CD14-positive monocyte (primary cell): ENCODE measurements at regions not wholly inside any gene's neighbourhood (a gene's known extent, or its start where the extent isn't known, plus 50 kb on each side); places are given as distances from the start of the nearest gene placed in this dataset.

Experiments
- DNase-seq, 3 donors: peaks; one replicate each; pipeline ENCODE4 v3.0.0-alpha.2; 2011 to 2022
- H2AFZ ChIP-seq: 2 replicates; pipeline ENCODE4 v1.6.0; 2012; ENCODE audit warnings: mild to moderate bottlenecking, low read depth, low read length, inconsistent platforms; ENCODE audit not compliant: insufficient read depth, poor library complexity, severe bottlenecking
- H3K27ac ChIP-seq, 2 donors: 1 replicate in 1 of 2; 2 replicates in 1 of 2; pipeline ENCODE4 v1.5.1; 2012 to 2013; ENCODE audit warnings: low read length in 2 of 2, control low read depth in 1 of 2, inconsistent platforms in 1 of 2, low read depth in 1 of 2, mild to moderate bottlenecking in 1 of 2
- H3K27me3 ChIP-seq, 2 donors: one replicate each; pipeline versions ENCODE4 v1.6.0 to v1.6.1; 2011 to 2013; ENCODE audit warnings: low read length in 2 of 2; ENCODE audit not compliant: control insufficient read depth in 2 of 2, insufficient read depth in 2 of 2
- H3K36me3 ChIP-seq, 2 donors: replicated peaks in 1 of 2; 1 replicate in 1 of 2; 2 replicates in 1 of 2; pipeline versions ENCODE4 v1.5.1 to v1.6.1; 2012 to 2013; ENCODE audit warnings: low read length in 2 of 2, control low read depth in 1 of 2, inconsistent platforms in 1 of 2, mild to moderate bottlenecking in 1 of 2; ENCODE audit not compliant: insufficient read depth in 2 of 2, control insufficient read depth in 1 of 2
- H3K4me1 ChIP-seq, 2 donors: 1 replicate in 1 of 2; 2 replicates in 1 of 2; pipeline versions ENCODE4 v1.5.1 to v1.6.1; 2012 to 2013; ENCODE audit warnings: low read length in 2 of 2, control low read depth in 1 of 2, inconsistent platforms in 1 of 2, mild to moderate bottlenecking in 1 of 2, moderate library complexity in 1 of 2; ENCODE audit not compliant: insufficient read depth in 2 of 2, control insufficient read depth in 1 of 2
- H3K4me2 ChIP-seq: replicated peaks from 2 replicates; pipeline ENCODE3; 2012; ENCODE audit warnings: low read length, moderate library complexity, mild to moderate bottlenecking; ENCODE audit not compliant: poor library complexity, severe bottlenecking; ENCODE audit errors: extremely low read depth
- H3K4me3 ChIP-seq, 3 experiments: fragments of 200-600 bp in 1 of 3; sonication (generic) in 1 of 3; replicated peaks in 1 of 3; 1 replicate in 2 of 3; 2 replicates in 1 of 3; pipeline ENCODE4 v1.5.1; 2011 to 2013; ENCODE audit warnings: low read length in 3 of 3, mild to moderate bottlenecking in 3 of 3, control low read depth in 2 of 3, low read depth in 2 of 3, inconsistent platforms in 1 of 3, moderate library complexity in 1 of 3
- H3K79me2 ChIP-seq: 2 replicates; pipeline ENCODE4 v1.6.0; 2012; ENCODE audit warnings: mild to moderate bottlenecking, control low read depth, inconsistent platforms, low read length, moderate library complexity; ENCODE audit not compliant: insufficient read depth
- H3K9ac ChIP-seq: 2 replicates; pipeline ENCODE4 v1.6.0; 2017; ENCODE audit warnings: low read length, mild to moderate bottlenecking; ENCODE audit not compliant: insufficient read depth, poor library complexity, severe bottlenecking
- H3K9me3 ChIP-seq, 2 donors: replicated peaks in 1 of 2; 1 replicate in 1 of 2; 2 replicates in 1 of 2; pipeline versions ENCODE4 v1.5.1 to v1.6.1; 2012 to 2013; ENCODE audit warnings: low read length in 2 of 2, control low read depth in 1 of 2; ENCODE audit not compliant: control insufficient read depth in 1 of 2, insufficient read depth in 1 of 2
- H4K20me1 ChIP-seq: 2 replicates; pipeline ENCODE4 v1.6.0; 2012; ENCODE audit warnings: mild to moderate bottlenecking, low read length, control low read depth, moderate library complexity; ENCODE audit not compliant: insufficient read depth
- H3K27ac Mint-ChIP-seq, 7 donors: one replicate each; pipeline ENCODE4 v1.8.0; 2020; ENCODE audit warnings: mild to moderate bottlenecking in 7 of 7, mixed read lengths in 7 of 7, moderate library complexity in 6 of 7, inconsistent platforms in 2 of 7
- H3K27me3 Mint-ChIP-seq, 3 donors: one replicate each; pipeline ENCODE4 v1.8.0; 2021 to 2022; ENCODE audit warnings: low read depth in 3 of 3, mild to moderate bottlenecking in 3 of 3, mixed read lengths in 3 of 3, moderate library complexity in 3 of 3, inconsistent platforms in 1 of 3
- H3K36me3 Mint-ChIP-seq, 2 donors: one replicate each; pipeline ENCODE4 v1.8.0; 2020; ENCODE audit warnings: mixed read lengths in 2 of 2, inconsistent platforms in 1 of 2, mild to moderate bottlenecking in 1 of 2
- H3K4me1 Mint-ChIP-seq: one replicate; pipeline ENCODE4 v1.8.0; 2020; ENCODE audit warnings: mild to moderate bottlenecking, mixed read lengths
- H3K4me3 Mint-ChIP-seq, 2 donors: one replicate each; pipeline ENCODE4 v1.8.0; 2020; ENCODE audit warnings: mild to moderate bottlenecking in 2 of 2, mixed read lengths in 2 of 2, moderate library complexity in 1 of 2
- H3K9me3 Mint-ChIP-seq, 7 donors: one replicate each; pipeline ENCODE4 v1.8.0; 2020 to 2022; ENCODE audit warnings: mixed read lengths in 7 of 7, mild to moderate bottlenecking in 6 of 7, moderate library complexity in 6 of 7, inconsistent platforms in 2 of 7
- WGBS: methylation state at CpG from one replicate; pipeline ENCODE4 v1.1.5; 2013; ENCODE audit warnings: missing lambda C conversion rate; ENCODE audit not compliant: insufficient coverage; 5-methylcytosine and 5-hydroxymethylcytosine counted together
- intact Hi-C, 2 donors: fragments of 100-400 bp; cut with micrococcal nuclease; formaldehyde crosslinking; loops; one replicate each; pipeline versions ENCODE4 v1.15.0 to v1.15.1; 2023
- TF ChIP-seq, protein P1 (sequence below): fragments of 200-600 bp; IDR thresholded peaks from one replicate; pipeline ENCODE4 v1.8.0; 2022; ENCODE audit warnings: antibody characterized with exemption, mild to moderate bottlenecking

DNA sequence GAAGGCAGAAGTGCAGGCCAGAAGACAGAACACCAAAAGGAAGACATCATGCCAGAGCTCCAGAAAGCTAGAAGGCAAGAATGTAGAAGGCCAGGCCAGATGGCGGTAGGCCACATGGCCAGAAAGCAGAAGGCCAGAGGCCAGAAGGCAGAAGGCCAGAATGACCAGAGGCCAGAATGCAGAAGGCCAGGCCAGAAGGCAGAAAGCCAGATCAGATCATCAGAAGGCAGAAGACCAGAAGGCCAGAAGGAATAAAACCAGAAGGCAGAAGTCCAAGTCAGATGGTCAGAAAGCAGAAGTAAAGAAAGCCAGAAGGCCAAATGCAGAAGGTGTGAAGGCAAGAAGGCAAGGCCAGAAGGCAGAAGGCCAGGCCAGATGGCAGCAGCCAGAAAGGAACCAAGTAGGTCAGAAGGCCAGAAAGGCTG is 185.0 kb downstream of the TUBA3C start:
- Histone ChIP-seq H3K4me1 (no peaks in the 10 kb centered on the region), H3K27me3 (no peaks in the 10 kb centered on the region), H3K4me2 (no peak overlapping the region), H4K20me1 (no peaks in the 10 kb centered on the region), H3K27ac (no peak overlapping the region), H2AFZ (no peak overlapping the region), H3K36me3 (no peaks in the 10 kb centered on the region), H3K9me3 (peaks cover 63 to 73% of the 10 kb centered on the region in 2 donors), H3K4me3 (no peak overlapping the region), H3K79me2 (no peaks in the 10 kb centered on the region), H3K9ac (no peak overlapping the region)
- peak overlapping the region in 1 of 7 donors; percentile 36 for H3K27ac Mint-ChIP-seq
- WGBS = 100% methylated on average over 1 of the region's 1 CpG
- H3K27me3 Mint-ChIP-seq = peaks cover 0 to 1% (median 0%) of the 10 kb centered on the region in 3 donors
- intact Hi-C loops = no loop called here
- H3K36me3 Mint-ChIP-seq = no peaks in the 10 kb centered on the region
- TF ChIP-seq, protein P1, sequence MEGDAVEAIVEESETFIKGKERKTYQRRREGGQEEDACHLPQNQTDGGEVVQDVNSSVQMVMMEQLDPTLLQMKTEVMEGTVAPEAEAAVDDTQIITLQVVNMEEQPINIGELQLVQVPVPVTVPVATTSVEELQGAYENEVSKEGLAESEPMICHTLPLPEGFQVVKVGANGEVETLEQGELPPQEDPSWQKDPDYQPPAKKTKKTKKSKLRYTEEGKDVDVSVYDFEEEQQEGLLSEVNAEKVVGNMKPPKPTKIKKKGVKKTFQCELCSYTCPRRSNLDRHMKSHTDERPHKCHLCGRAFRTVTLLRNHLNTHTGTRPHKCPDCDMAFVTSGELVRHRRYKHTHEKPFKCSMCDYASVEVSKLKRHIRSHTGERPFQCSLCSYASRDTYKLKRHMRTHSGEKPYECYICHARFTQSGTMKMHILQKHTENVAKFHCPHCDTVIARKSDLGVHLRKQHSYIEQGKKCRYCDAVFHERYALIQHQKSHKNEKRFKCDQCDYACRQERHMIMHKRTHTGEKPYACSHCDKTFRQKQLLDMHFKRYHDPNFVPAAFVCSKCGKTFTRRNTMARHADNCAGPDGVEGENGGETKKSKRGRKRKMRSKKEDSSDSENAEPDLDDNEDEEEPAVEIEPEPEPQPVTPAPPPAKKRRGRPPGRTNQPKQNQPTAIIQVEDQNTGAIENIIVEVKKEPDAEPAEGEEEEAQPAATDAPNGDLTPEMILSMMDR = no peak
- no peaks in the 10 kb centered on the region for H3K4me1 Mint-ChIP-seq
- peaks cover 44 to 75% (median 52%) of the 10 kb centered on the region in 7 donors for H3K9me3 Mint-ChIP-seq
- DNase-seq = no peak
- H3K4me3 Mint-ChIP-seq = no peak overlapping the region

DNA sequence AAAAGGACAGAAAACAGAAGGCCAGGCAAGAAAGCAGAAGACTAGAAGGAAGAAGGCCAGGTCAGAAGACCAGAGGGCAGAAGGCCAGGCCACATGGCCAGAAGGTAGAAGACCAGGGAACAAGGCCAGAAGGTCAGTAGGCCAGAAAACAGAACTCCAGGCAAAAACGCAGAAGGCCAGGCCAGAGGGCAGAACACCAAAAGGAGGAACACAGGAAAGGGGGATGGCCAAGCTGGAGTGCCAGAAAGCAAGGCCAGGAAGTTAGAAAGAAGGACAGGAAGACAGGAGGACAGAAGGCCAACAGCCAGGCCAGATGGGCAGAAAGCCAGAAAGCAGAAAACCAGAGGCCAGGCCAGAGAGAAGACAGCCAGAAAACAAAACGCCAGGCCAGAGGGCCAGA is 185.4 kb downstream of the TUBA3C start:
- 64% methylated on average over 2 of the region's 2 CpGs for WGBS
- intact Hi-C loops = no loop called here
- no peaks in the 10 kb centered on the region for H3K4me1 Mint-ChIP-seq
- no peak overlapping the region for H3K4me2 ChIP-seq
- no peaks in the 10 kb centered on the region for H3K36me3 Mint-ChIP-seq
- H3K4me1 ChIP-seq = no peaks in the 10 kb centered on the region
- H2AFZ ChIP-seq = no peak overlapping the region
- no peak overlapping the region for H3K4me3 ChIP-seq
- H3K27ac ChIP-seq = no peak overlapping the region
- H3K36me3 ChIP-seq = no peaks in the 10 kb centered on the region
- H3K27ac Mint-ChIP-seq = no peak overlapping the region
- TF ChIP-seq, protein P1 = no peak
- no peak for DNase-seq
- H3K9me3 ChIP-seq = peaks cover 64 to 73% of the 10 kb centered on the region in 2 donors
- H3K4me3 Mint-ChIP-seq = no peak overlapping the region
- no peaks in the 10 kb centered on the region for H3K27me3 ChIP-seq
- H3K9me3 Mint-ChIP-seq = peaks cover 45 to 73% (median 55%) of the 10 kb centered on the region in 7 donors
- peaks cover 0 to 1% (median 0%) of the 10 kb centered on the region in 3 donors for H3K27me3 Mint-ChIP-seq
- H3K9ac ChIP-seq = no peak overlapping the region
- no peaks in the 10 kb centered on the region for H3K79me2 ChIP-seq
- H4K20me1 ChIP-seq = no peaks in the 10 kb centered on the region
